Parathyroid adenoma (tissue), 2 donors: ENCODE measurements at regions not wholly inside any gene's neighbourhood (a gene's known extent, or its start where the extent isn't known, plus 50 kb on each side); places are given as distances from the start of the nearest gene placed in this dataset.

Source experiments
- H2AFZ ChIP-seq: fragments of 300-600 bp; sonication (generic); one replicate; pipeline ENCODE4 v1.7.0; 2017; ENCODE audit warnings: antibody characterized with exemption, mild to moderate bottlenecking
- H3K27ac ChIP-seq: fragments of 300-600 bp; sonication (generic); one replicate; pipeline ENCODE4 v1.7.0; 2017
- H3K27me3 ChIP-seq: fragments of 300-600 bp; sonication (generic); one replicate; pipeline ENCODE4 v1.7.0; 2017; ENCODE audit warnings: low read length; ENCODE audit not compliant: control insufficient read depth, insufficient read depth
- H3K36me3 ChIP-seq: fragments of 300-600 bp; sonication (generic); one replicate; pipeline ENCODE4 v1.7.0; 2017; ENCODE audit warnings: low read length; ENCODE audit not compliant: control insufficient read depth, insufficient read depth
- H3K4me1 ChIP-seq: fragments of 300-600 bp; sonication (generic); one replicate; pipeline ENCODE4 v1.7.0; 2017; ENCODE audit warnings: control low read depth
- H3K4me2 ChIP-seq: fragments of 300-600 bp; sonication (generic); one replicate; pipeline ENCODE4 v1.7.0; 2017; ENCODE audit warnings: low read length
- H3K4me3 ChIP-seq: fragments of 300-600 bp; sonication (generic); one replicate; pipeline ENCODE4 v1.7.0; 2017; ENCODE audit warnings: low read depth, low read length
- H3K79me2 ChIP-seq: fragments of 300-600 bp; sonication (generic); one replicate; pipeline ENCODE4 v1.7.0; 2017; ENCODE audit warnings: control low read depth
- H3K9ac ChIP-seq: fragments of 300-600 bp; sonication (generic); one replicate; pipeline ENCODE4 v1.7.0; 2017; ENCODE audit warnings: mild to moderate bottlenecking
- H3K9me3 ChIP-seq: fragments of 300-600 bp; sonication (generic); one replicate; pipeline ENCODE4 v1.7.0; 2017; ENCODE audit warnings: low read length; ENCODE audit not compliant: control insufficient read depth
- CTCF ChIP-seq: fragments of 300-600 bp; sonication (generic); IDR thresholded peaks from one replicate; pipeline ENCODE4 v1.7.0; 2017; ENCODE audit warnings: antibody characterized with exemption, mild to moderate bottlenecking
- donor health status: primary hyperparathyroidism.

DNA sequence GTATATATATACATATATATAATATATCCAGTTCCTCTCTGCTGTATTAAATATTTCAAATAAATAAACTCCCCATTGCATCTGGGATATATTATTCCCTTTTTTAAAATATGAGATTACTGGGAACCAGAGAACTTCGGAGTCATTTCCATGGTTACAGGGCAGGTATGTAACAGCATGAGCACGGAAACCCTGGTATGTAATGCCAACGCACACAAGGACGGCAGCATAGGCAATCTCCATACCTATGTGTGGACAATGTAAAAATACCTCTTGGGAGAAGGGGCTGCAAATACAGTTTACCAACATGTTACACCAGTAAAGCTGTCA, 62.8 kb downstream of the NUDT10 start:
- no peaks in the 10 kb centered on the region for H3K36me3 ChIP-seq
- H3K4me3 ChIP-seq, result no peak overlapping the region
- H3K4me1 ChIP-seq, result no peaks in the 10 kb centered on the region
- no peaks in the 10 kb centered on the region for H3K27me3 ChIP-seq
- H3K79me2 ChIP-seq, result no peaks in the 10 kb centered on the region
- peak overlapping the region; percentile 53 for H3K4me2 ChIP-seq
- TF ChIP-seq CTCF, result no peak
- no peak overlapping the region for H3K9ac ChIP-seq
- H3K9me3 ChIP-seq, result no peaks in the 10 kb centered on the region
- no peak overlapping the region for H3K27ac ChIP-seq
- no peak overlapping the region for H2AFZ ChIP-seq
